ENCODE measurements at regions not wholly inside any gene's neighbourhood (a gene's known extent, or its start where the extent isn't known, plus 50 kb on each side); places are given as distances from the start of the nearest gene placed in this dataset.

DNA sequence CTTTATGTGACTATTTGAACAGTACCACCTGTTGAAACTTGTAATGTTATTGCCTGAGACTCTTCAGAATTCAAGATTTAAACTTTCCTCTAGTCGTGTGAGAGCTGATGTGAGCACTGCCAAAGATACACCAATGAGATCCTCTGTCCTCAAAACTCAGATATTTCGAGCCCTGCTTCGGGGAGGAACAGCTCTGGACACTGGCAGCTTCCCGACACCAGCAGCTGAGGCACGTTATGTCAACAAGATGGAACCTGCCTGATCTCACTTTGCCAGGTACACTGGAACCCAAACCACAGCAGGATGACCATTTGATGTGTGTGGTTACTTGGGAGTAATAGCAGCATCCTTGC, 319.9 kb upstream of the RBMS1 start:
- H3K4me1 ChIP-seq (ENCODE audit: control insufficient read depth, extremely low read depth, insufficient read depth, low read length), result peaks cover 12% of the 10 kb centered on the region
- peak; percentile 91 for FAIRE-seq
- no peak for TF ChIP-seq EZH2 (IDR thresholded peaks at IDR 0.05; ENCODE audit: low read length)
- TF ChIP-seq, protein P1, sequence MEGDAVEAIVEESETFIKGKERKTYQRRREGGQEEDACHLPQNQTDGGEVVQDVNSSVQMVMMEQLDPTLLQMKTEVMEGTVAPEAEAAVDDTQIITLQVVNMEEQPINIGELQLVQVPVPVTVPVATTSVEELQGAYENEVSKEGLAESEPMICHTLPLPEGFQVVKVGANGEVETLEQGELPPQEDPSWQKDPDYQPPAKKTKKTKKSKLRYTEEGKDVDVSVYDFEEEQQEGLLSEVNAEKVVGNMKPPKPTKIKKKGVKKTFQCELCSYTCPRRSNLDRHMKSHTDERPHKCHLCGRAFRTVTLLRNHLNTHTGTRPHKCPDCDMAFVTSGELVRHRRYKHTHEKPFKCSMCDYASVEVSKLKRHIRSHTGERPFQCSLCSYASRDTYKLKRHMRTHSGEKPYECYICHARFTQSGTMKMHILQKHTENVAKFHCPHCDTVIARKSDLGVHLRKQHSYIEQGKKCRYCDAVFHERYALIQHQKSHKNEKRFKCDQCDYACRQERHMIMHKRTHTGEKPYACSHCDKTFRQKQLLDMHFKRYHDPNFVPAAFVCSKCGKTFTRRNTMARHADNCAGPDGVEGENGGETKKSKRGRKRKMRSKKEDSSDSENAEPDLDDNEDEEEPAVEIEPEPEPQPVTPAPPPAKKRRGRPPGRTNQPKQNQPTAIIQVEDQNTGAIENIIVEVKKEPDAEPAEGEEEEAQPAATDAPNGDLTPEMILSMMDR (optimal IDR thresholded peaks at IDR 0.05 in 1 of 3, IDR thresholded peaks at IDR 0.05 in 1 of 3, conservative IDR thresholded peaks at IDR 0.05 in 1 of 3; ENCODE audit: extremely low read depth in 1 of 3, insufficient read depth in 2 of 3, low read length in 3 of 3), result no peak
- no peak overlapping the region for H3K27ac ChIP-seq (ENCODE audit: control insufficient read depth, insufficient read depth, low read length)
- dilution Hi-C loops (cut with MboI; ENCODE audit: extremely low pct_ligation_motif_present, low sequenced_read_pairs), result no loop called here
- H4K20me1 ChIP-seq (ENCODE audit: control insufficient read depth, extremely low read depth, insufficient read depth, low read length), result no peaks in the 10 kb centered on the region
- no peak overlapping the region for H3K9ac ChIP-seq (ENCODE audit: control insufficient read depth, extremely low read depth, insufficient read depth, low read length)
- H3K9me1 ChIP-seq (ENCODE audit: control insufficient read depth, extremely low read depth, insufficient read depth, low read length), result no peaks in the 10 kb centered on the region
- H3K4me3 ChIP-seq (ENCODE audit: control insufficient read depth in 2 of 3, extremely low read depth in 1 of 3, insufficient read depth in 2 of 3, low read depth in 1 of 3, low read length in 3 of 3), result peak overlapping the region in 1 of 3 experiments; percentile 20
- DNase-seq (ENCODE audit: low read depth, low spot score), result no peak
- no peaks in the 10 kb centered on the region for H3K9me3 ChIP-seq (ENCODE audit: control insufficient read depth, low read depth, low read length)
- H3K27me3 ChIP-seq (ENCODE audit: control insufficient read depth, extremely low read depth, insufficient read depth, low read length), result no peaks in the 10 kb centered on the region
- H3K36me3 ChIP-seq (ENCODE audit: control insufficient read depth in 2 of 2, extremely low read depth in 1 of 2, insufficient read depth in 2 of 2, low read length in 2 of 2), result no peaks in the 10 kb centered on the region
- peak overlapping the region; percentile 70 for H3K4me2 ChIP-seq (ENCODE audit: control insufficient read depth, extremely low read depth, insufficient read depth, low read depth, low read length)
- H3K79me2 ChIP-seq (ENCODE audit: control insufficient read depth, insufficient read depth, low read length), result no peaks in the 10 kb centered on the region
- H2AFZ ChIP-seq (ENCODE audit: control insufficient read depth, low read length), result peak overlapping the region; percentile 78

DNA sequence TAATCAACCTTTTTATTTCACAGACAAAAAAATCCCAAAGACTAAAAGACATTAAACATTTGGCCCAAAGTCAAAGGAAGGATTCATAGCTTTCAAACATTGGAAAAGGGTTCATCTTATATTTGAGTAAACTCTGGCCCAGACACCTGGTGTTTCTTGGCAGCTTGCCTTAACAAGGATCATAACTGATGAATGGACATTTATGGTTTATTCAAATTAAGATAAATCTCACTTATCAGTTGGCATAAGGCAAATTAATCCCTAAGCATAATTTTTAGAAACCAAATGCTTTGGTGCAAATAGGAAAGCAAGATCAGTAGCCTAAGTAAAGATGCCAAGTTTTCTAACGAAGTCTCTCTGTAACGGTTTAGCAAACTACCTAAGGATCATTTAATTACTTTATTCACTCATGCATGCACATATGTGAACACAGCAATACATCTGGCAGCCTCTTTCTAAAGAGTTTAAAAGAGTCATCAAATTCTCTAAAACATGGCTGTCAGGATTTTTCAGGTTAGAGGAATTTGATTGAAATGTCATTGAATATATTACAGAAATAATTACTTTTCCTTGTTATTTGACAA, 323.4 kb upstream of the RBMS1 start:
- dilution Hi-C loops (cut with MboI; ENCODE audit: extremely low pct_ligation_motif_present, low sequenced_read_pairs), result no loop called here
- H3K4me1 ChIP-seq (ENCODE audit: control insufficient read depth, extremely low read depth, insufficient read depth, low read length), result peaks cover 12% of the 10 kb centered on the region
- FAIRE-seq, result no peak

More for the DNA sequence above, 323.4 kb upstream of the RBMS1 start:
- Histone ChIP-seq H3K27ac (ENCODE audit: control insufficient read depth, insufficient read depth, low read length) (no peak overlapping the region), H3K36me3 (ENCODE audit: control insufficient read depth in 2 of 2, extremely low read depth in 1 of 2, insufficient read depth in 2 of 2, low read length in 2 of 2) (no peaks in the 10 kb centered on the region), H3K4me3 (ENCODE audit: control insufficient read depth in 2 of 3, extremely low read depth in 1 of 3, insufficient read depth in 2 of 3, low read depth in 1 of 3, low read length in 3 of 3) (no peak overlapping the region), H3K4me2 (ENCODE audit: control insufficient read depth, extremely low read depth, insufficient read depth, low read depth, low read length) (no peak overlapping the region), H2AFZ (ENCODE audit: control insufficient read depth, low read length) (no peak overlapping the region), H3K27me3 (ENCODE audit: control insufficient read depth, extremely low read depth, insufficient read depth, low read length) (no peaks in the 10 kb centered on the region), H3K9ac (ENCODE audit: control insufficient read depth, extremely low read depth, insufficient read depth, low read length) (no peak overlapping the region), H3K9me1 (ENCODE audit: control insufficient read depth, extremely low read depth, insufficient read depth, low read length) (no peaks in the 10 kb centered on the region), H3K9me3 (ENCODE audit: control insufficient read depth, low read depth, low read length) (no peaks in the 10 kb centered on the region), H3K79me2 (ENCODE audit: control insufficient read depth, insufficient read depth, low read length) (no peaks in the 10 kb centered on the region), H4K20me1 (ENCODE audit: control insufficient read depth, extremely low read depth, insufficient read depth, low read length) (no peaks in the 10 kb centered on the region)
- no peak for TF ChIP-seq EZH2 (IDR thresholded peaks at IDR 0.05; ENCODE audit: low read length)
- TF ChIP-seq, protein P1 (optimal IDR thresholded peaks at IDR 0.05 in 1 of 3, IDR thresholded peaks at IDR 0.05 in 1 of 3, conservative IDR thresholded peaks at IDR 0.05 in 1 of 3; ENCODE audit: extremely low read depth in 1 of 3, insufficient read depth in 2 of 3, low read length in 3 of 3), result no peak
- no peak for DNase-seq (ENCODE audit: low read depth, low spot score)

Data from keratinocyte (primary cell).